Smooth muscle cell (in vitro differentiated cells): ENCODE measurements at regions not wholly inside any gene's neighbourhood (a gene's known extent, or its start where the extent isn't known, plus 50 kb on each side); places are given as distances from the start of the nearest gene placed in this dataset.

Experiments used
- DNase-seq: peaks from one replicate; lab custom pipeline; 2025; ENCODE audit not compliant: unreplicated experiment; lab: John Stamatoyannopoulos, UW
- H2AFZ ChIP-seq: fragments of 200-600 bp; sonication (generic); 2 replicates; pipeline ENCODE4 v1.6.0; 2016; ENCODE audit warnings: antibody characterized with exemption, low read depth, mild to moderate bottlenecking
- H3F3A ChIP-seq: fragments of 200-600 bp; sonication (generic); 2 replicates; pipeline ENCODE4 v1.6.0; 2017; ENCODE audit warnings: antibody characterized with exemption, low read depth
- H3K27ac ChIP-seq: fragments of 200-600 bp; sonication (generic); 2 replicates; pipeline ENCODE4 v1.5.1; 2016; ENCODE audit warnings: low read depth, mild to moderate bottlenecking
- H3K27me3 ChIP-seq: fragments of 200-600 bp; sonication (generic); 2 replicates; pipeline ENCODE4 v1.6.1; 2016; ENCODE audit warnings: low read depth, mild to moderate bottlenecking
- H3K36me3 ChIP-seq: fragments of 200-600 bp; sonication (generic); 2 replicates; pipeline ENCODE4 v1.5.1; 2016; ENCODE audit warnings: low read depth
- H3K4me1 ChIP-seq: fragments of 200-600 bp; sonication (generic); 2 replicates; pipeline ENCODE4 v1.5.1; 2016; ENCODE audit warnings: low read depth
- H3K4me2 ChIP-seq: fragments of 200-600 bp; sonication (generic); 2 replicates; pipeline ENCODE4 v1.6.0; 2016; ENCODE audit warnings: mild to moderate bottlenecking
- H3K4me3 ChIP-seq: fragments of 200-600 bp; sonication (generic); 2 replicates; pipeline ENCODE4 v1.5.1; 2016; ENCODE audit warnings: mild to moderate bottlenecking
- H3K79me2 ChIP-seq: fragments of 200-600 bp; sonication (generic); 2 replicates; pipeline ENCODE4 v1.6.0; 2016; ENCODE audit warnings: low read depth, mild to moderate bottlenecking
- H3K9ac ChIP-seq: fragments of 200-600 bp; sonication (generic); 2 replicates; pipeline ENCODE4 v1.6.0; 2016; ENCODE audit warnings: low read depth
- H3K9me3 ChIP-seq: fragments of 200-600 bp; sonication (generic); replicated peaks from 2 replicates; pipeline ENCODE4 v1.5.1; 2016; ENCODE audit warnings: low read depth
- H4K20me1 ChIP-seq: fragments of 200-600 bp; sonication (generic); 2 replicates; pipeline ENCODE4 v1.6.0; 2016; ENCODE audit warnings: low read depth
- CTCF ChIP-seq: fragments of 200-600 bp; sonication (generic); IDR thresholded peaks from 2 replicates; pipeline ENCODE4 v1.5.1; 2017; ENCODE audit warnings: borderline replicate concordance, mild to moderate bottlenecking, antibody characterized with exemption; ENCODE audit not compliant: insufficient read depth, poor library complexity, severe bottlenecking
- WGBS: methylation state at CpG from one replicate; pipeline ENCODE4 v1.1.7; 2016; ENCODE audit warnings: low lambda C conversion rate; 5-methylcytosine and 5-hydroxymethylcytosine counted together

GRCh38 chr20:7210910-7211309 is 443.4 kb downstream of the BMP2 start:
- H3K9me3 ChIP-seq: no peaks in the 10 kb centered on the region
- no peak overlapping the region for H3K4me3 ChIP-seq
- H2AFZ ChIP-seq: no peak overlapping the region
- H4K20me1 ChIP-seq: no peaks in the 10 kb centered on the region
- no peak for DNase-seq
- TF ChIP-seq CTCF: no peak
- H3K27me3 ChIP-seq: no peaks in the 10 kb centered on the region
- 87% methylated on average over 4 of the region's 4 CpGs for WGBS
- H3K4me2 ChIP-seq: no peak overlapping the region
- H3K79me2 ChIP-seq: no peaks in the 10 kb centered on the region
- no peak overlapping the region for H3K27ac ChIP-seq
- H3K36me3 ChIP-seq: no peaks in the 10 kb centered on the region
- H3K9ac ChIP-seq: no peak overlapping the region
- H3F3A ChIP-seq: no peaks in the 10 kb centered on the region
- peaks cover 5% of the 10 kb centered on the region for H3K4me1 ChIP-seq

- no peak overlapping the region for H3K27ac ChIP-seq
- H3K79me2 ChIP-seq: no peaks in the 10 kb centered on the region
- WGBS: 84% methylated on average over 3 of the region's 3 CpGs
- H3K4me3 ChIP-seq: no peak overlapping the region
- no peaks in the 10 kb centered on the region for H3K36me3 ChIP-seq
- no peak overlapping the region for H2AFZ ChIP-seq
- H3K27me3 ChIP-seq: no peaks in the 10 kb centered on the region
- DNase-seq: no peak
- no peaks in the 10 kb centered on the region for H3F3A ChIP-seq
- H3K4me2 ChIP-seq: no peak overlapping the region
- no peak overlapping the region for H3K9ac ChIP-seq
- TF ChIP-seq CTCF: no peak
- no peaks in the 10 kb centered on the region for H3K9me3 ChIP-seq
- no peaks in the 10 kb centered on the region for H4K20me1 ChIP-seq
- peaks cover 5% of the 10 kb centered on the region for H3K4me1 ChIP-seq
Measured at GRCh38 chr20:7214081-7214740, 446.7 kb downstream of the BMP2 start.

GRCh38 chr20:7217606-7218005 is 450.1 kb downstream of the BMP2 start:
- no peaks in the 10 kb centered on the region for H4K20me1 ChIP-seq
- H3K36me3 ChIP-seq: no peaks in the 10 kb centered on the region
- no peaks in the 10 kb centered on the region for H3F3A ChIP-seq
- H3K27me3 ChIP-seq: no peaks in the 10 kb centered on the region
- no peaks in the 10 kb centered on the region for H3K9me3 ChIP-seq
- no peak for DNase-seq
- H3K79me2 ChIP-seq: no peaks in the 10 kb centered on the region
- H3K4me1 ChIP-seq: peaks cover 5% of the 10 kb centered on the region
- no peak overlapping the region for H3K4me2 ChIP-seq
- no peak overlapping the region for H2AFZ ChIP-seq
- no peak overlapping the region for H3K27ac ChIP-seq
- H3K4me3 ChIP-seq: no peak overlapping the region
- no peak overlapping the region for H3K9ac ChIP-seq
- WGBS: 83% methylated on average over 1 of the region's 1 CpG
- TF ChIP-seq CTCF: no peak

GRCh38 chr20:7220755-7221154 is 453.3 kb downstream of the BMP2 start:
- Histone ChIP-seq H3K27ac (no peak overlapping the region), H3K4me1 (no peaks in the 10 kb centered on the region), H3F3A (no peaks in the 10 kb centered on the region), H3K4me2 (no peak overlapping the region), H3K9me3 (no peaks in the 10 kb centered on the region), H3K27me3 (no peaks in the 10 kb centered on the region), H3K36me3 (no peaks in the 10 kb centered on the region), H3K9ac (no peak overlapping the region), H3K4me3 (no peak overlapping the region), H3K79me2 (no peaks in the 10 kb centered on the region), H4K20me1 (no peaks in the 10 kb centered on the region), H2AFZ (no peak overlapping the region)
- 43% methylated on average over 1 of the region's 1 CpG for WGBS
- DNase-seq: no peak
- TF ChIP-seq CTCF: no peak
